GM12878 (cell line): ENCODE measurements at regions not wholly inside any gene's neighbourhood (a gene's known extent, or its start where the extent isn't known, plus 50 kb on each side); places are given as distances from the start of the nearest gene placed in this dataset.

Experiments used
- ATAC-seq: fragments of 200-7000 bp; cut with Tn5 transposase; 3 replicates; pipeline ENCODE4 v1.9.1; 2020; ENCODE audit warnings: mild to moderate bottlenecking, moderate library complexity
- BruUV-seq: library from RNA; stranded (reverse); fragments of 400-500 nt; replicated peaks from 2 replicates; lab custom pipeline; 2021; lab: Mats Ljungman, UMichigan
- CTCF ChIA-PET: fragments of 300-600 bp; sonication (Branson Sonifier 250); formaldehyde crosslinking; extraction: SDS; loops from one replicate; lab custom pipeline; 2021; ENCODE audit warnings: inconsistent platforms; lab: Yijun Ruan, JAX
- POLR2A ChIA-PET: fragments of 350-600 bp; formaldehyde crosslinking; extraction: SDS; loops from one replicate; lab custom pipeline; 2021; ENCODE audit warnings: inconsistent platforms; lab: Charles Lee
- RAD21 ChIA-PET: fragments of 300-600 bp; sonication (Branson Sonifier 250); formaldehyde crosslinking; loops from one replicate; lab custom pipeline; 2023; ENCODE audit warnings: antibody characterized with exemption; ENCODE audit not compliant: unreplicated experiment; lab: Charles Lee
- SMC1A ChIA-PET: fragments of 300-600 bp; sonication (Branson Sonifier 250); formaldehyde crosslinking; loops from one replicate; lab custom pipeline; 2023; ENCODE audit not compliant: unreplicated experiment, uncharacterized antibody; lab: Charles Lee
- DNase-seq: peaks from one replicate; pipeline ENCODE4 v3.0.0-alpha.2; 2011; ENCODE audit warnings: low read depth, low spot score
- FAIRE-seq: peaks from 3 replicates; lab custom pipeline; 2011; peaks lifted over from hg19 to GRCh38; lab: Jason Lieb, UNC
- H2AFZ ChIP-seq: 2 replicates; pipeline ENCODE4 v1.6.0; 2011; ENCODE audit warnings: low read depth, low read length, control low read depth; ENCODE audit not compliant: control insufficient read depth
- H3K27ac ChIP-seq: 2 replicates; pipeline ENCODE4 v1.5.1; 2011; ENCODE audit warnings: control low read depth; ENCODE audit not compliant: control insufficient read depth, insufficient read depth
- H3K27me3 ChIP-seq, 2 experiments: replicated peaks in 1 of 2; 2 replicates each; pipeline versions ENCODE4 v1.6.0 to v1.6.1; 2011; ENCODE audit warnings: low read length in 1 of 2; ENCODE audit not compliant: control insufficient read depth in 2 of 2, insufficient read depth in 2 of 2
- H3K36me3 ChIP-seq, 2 experiments: 2 replicates each; pipeline ENCODE4 v1.5.1; 2011; ENCODE audit warnings: low read length in 1 of 2; ENCODE audit not compliant: control insufficient read depth in 2 of 2, insufficient read depth in 2 of 2
- H3K4me1 ChIP-seq: 2 replicates; pipeline ENCODE4 v1.6.1; 2011; ENCODE audit warnings: mild to moderate bottlenecking, low read length, moderate library complexity, mixed read lengths; ENCODE audit not compliant: control insufficient read depth, insufficient read depth
- H3K4me2 ChIP-seq: 2 replicates; pipeline ENCODE4 v1.6.0; 2011; ENCODE audit warnings: control low read depth; ENCODE audit not compliant: control insufficient read depth, insufficient read depth
- H3K4me3 ChIP-seq: fragments of 200-600 bp; sonication (generic); 2 replicates; pipeline ENCODE4 v1.5.1; 2016
- H3K79me2 ChIP-seq: 2 replicates; pipeline ENCODE4 v1.6.0; 2011; ENCODE audit warnings: low read length; ENCODE audit not compliant: control insufficient read depth, insufficient read depth
- H3K9ac ChIP-seq: 2 replicates; pipeline ENCODE4 v1.8.0; 2011; ENCODE audit warnings: low read length, control low read depth, mixed read lengths; ENCODE audit not compliant: control insufficient read depth, insufficient read depth
- H3K9me3 ChIP-seq: replicated peaks from 3 replicates; pipeline ENCODE4 v1.5.1; 2011; ENCODE audit warnings: mild to moderate bottlenecking, low read length; ENCODE audit not compliant: control insufficient read depth, insufficient read depth
- H4K20me1 ChIP-seq: 2 replicates; pipeline ENCODE4 v1.6.0; 2011; ENCODE audit not compliant: control insufficient read depth, insufficient read depth
- BHLHE40 ChIP-seq, 2 experiments: fragments of 450-650 bp in 1 of 2; IDR thresholded peaks; 2 replicates each; pipeline ENCODE4 v1.6.1; 2011 to 2017; ENCODE audit warnings: low read depth in 2 of 2, borderline replicate concordance in 1 of 2, improper control_type of control experiment in 1 of 2, low read length in 1 of 2, mild to moderate bottlenecking in 1 of 2
- CBX5 ChIP-seq: sonication (generic); IDR thresholded peaks from 2 replicates; pipeline ENCODE4 v1.6.1; 2016; ENCODE audit warnings: low read depth, moderate library complexity, mild to moderate bottlenecking, inconsistent platforms
- CEBPZ ChIP-seq: fragments of 150-350 bp; IDR thresholded peaks from 2 replicates; pipeline ENCODE4 v1.6.1; 2016; ENCODE audit warnings: low read depth, low read length
- EP300 ChIP-seq, 2 experiments: fragments of 150-350 bp in 1 of 2; IDR thresholded peaks; 2 replicates each; pipeline ENCODE4 v1.6.1; 2011 to 2012; ENCODE audit warnings: low read depth in 2 of 2, low read length in 2 of 2, borderline replicate concordance in 1 of 2, improper control_type of control experiment in 1 of 2, inconsistent platforms in 1 of 2; ENCODE audit not compliant: control insufficient read depth in 1 of 2
- EZH2 ChIP-seq: IDR thresholded peaks from 2 replicates; pipeline ENCODE4 v1.6.1; 2012; ENCODE audit warnings: low read depth, mild to moderate bottlenecking, control low read depth, inconsistent platforms, low read length, borderline replicate concordance; ENCODE audit not compliant: control insufficient read depth
- IKZF1 ChIP-seq: fragments of 450-650 bp; conservative IDR thresholded peaks from 2 replicates; pipeline ENCODE4 v1.6.1; 2017; ENCODE audit warnings: antibody characterized with exemption, mild to moderate bottlenecking
- MYC ChIP-seq: IDR thresholded peaks from 2 replicates; pipeline ENCODE4 v1.6.1; 2011; ENCODE audit warnings: mild to moderate bottlenecking, low read length, moderate library complexity, inconsistent platforms; ENCODE audit not compliant: insufficient read depth, insufficient replicate concordance, insufficient read length, severe bottlenecking
- PKNOX1 ChIP-seq: fragments of 450-650 bp; IDR thresholded peaks from 2 replicates; pipeline ENCODE4 v1.6.1; 2016; ENCODE audit warnings: mild to moderate bottlenecking
- RELA ChIP-seq: fragments of 450-650 bp; IDR thresholded peaks from 2 replicates; pipeline ENCODE4 v1.8.0; 2014; ENCODE audit warnings: borderline replicate concordance; ENCODE audit not compliant: partially characterized antibody
- RFX5 ChIP-seq: IDR thresholded peaks from 2 replicates; pipeline ENCODE4 v1.6.1; 2011; ENCODE audit warnings: low read depth, low read length, improper control_type of control experiment
- SMARCA5 ChIP-seq: fragments of 450-650 bp; IDR thresholded peaks from 2 replicates; pipeline ENCODE4 v1.6.1; 2017; ENCODE audit warnings: mild to moderate bottlenecking
- SP1 ChIP-seq: IDR thresholded peaks from one replicate; pipeline ENCODE4 v1.6.1; 2011; ENCODE audit warnings: low read depth, low read length
- in situ Hi-C: fragments of 300-500 bp; cut with MboI; formaldehyde crosslinking; loops from 9 replicates; pipeline ENCODE4 v1.14.3; 2018; ENCODE audit warnings: mixed read lengths
- intact Hi-C: fragments of 100-400 bp; cut with micrococcal nuclease; formaldehyde crosslinking; loops from one replicate; pipeline ENCODE4 v1.14.2; 2022; ENCODE audit not compliant: unreplicated experiment

GRCh38 chr13:108574856-108575255 lies 54.6 kb upstream of the MYO16 start:
- H3K9ac ChIP-seq, result no peak overlapping the region
- in situ Hi-C loops, result no loop called here
- TF ChIP-seq MYC (no peak), SP1 (no peak), EP300 (IDR thresholded peaks at IDR 0.05; ENCODE audit: borderline replicate concordance in 1 of 2, control insufficient read depth in 1 of 2, low read depth in 2 of 2, low read length in 2 of 2) (no peak), PKNOX1 (no peak), EZH2 (no peak), SMARCA5 (no peak), IKZF1 (no peak), RELA (no peak), CEBPZ (no peak), RFX5 (no peak), CBX5 (no peak), BHLHE40 (IDR thresholded peaks at IDR 0.05; ENCODE audit: borderline replicate concordance in 1 of 2, low read depth in 2 of 2, low read length in 1 of 2) (no peak)
- H2AFZ ChIP-seq, result no peak overlapping the region
- no peak overlapping the region for H3K4me2 ChIP-seq
- FAIRE-seq (no peak), DNase-seq (no peak), ATAC-seq (peak; percentile 45)
- intact Hi-C loops, result loop anchor here (10.0 kb wide), 1 partner anchor 350 kb away; no protein-coding TSS in a partner anchor
- no peaks in the 10 kb centered on the region for H3K79me2 ChIP-seq
- no peak overlapping the region for H3K4me3 ChIP-seq
- H3K27me3 ChIP-seq, result no peaks in the 10 kb centered on the region
- ChIA-PET SMC1A (interaction anchor here (0.7 to 4.8 kb wide), 17 partner anchors 9 to 320 kb away, joined by 3 to 24 read pairs (median 3); partner anchors contain the start of gene TNFSF13B), CTCF (interaction anchor here (1.2 to 2.5 kb wide), 6 partner anchors 21 to 354 kb away, joined by 3 to 9 read pairs (median 4); no protein-coding TSS in a partner anchor), RAD21 (interaction anchor here (0.6 to 4.8 kb wide), 15 partner anchors 21 to 320 kb away, joined by 3 to 33 read pairs (median 5); no protein-coding TSS in a partner anchor), POLR2A (interaction anchor here (0.5 to 2.3 kb wide), 5 partner anchors 8 to 92 kb away, joined by 4 to 7 read pairs (median 5); no protein-coding TSS in a partner anchor)
- H3K9me3 ChIP-seq, result no peaks in the 10 kb centered on the region; the same call in 2 of the 3 replicates
- no peak overlapping the region for H3K27ac ChIP-seq
- BruUV-seq, result no TSS peak
- H3K36me3 ChIP-seq, result no peaks in the 10 kb centered on the region
- no peaks in the 10 kb centered on the region for H4K20me1 ChIP-seq
- H3K4me1 ChIP-seq, result no peaks in the 10 kb centered on the region
